Superior temporal gyrus (tissue), 1 donor: ENCODE measurements at regions not wholly inside any gene's neighbourhood (a gene's known extent, or its start where the extent isn't known, plus 50 kb on each side); places are given as distances from the start of the nearest gene placed in this dataset.

Experiments used
- DNase-seq: peaks from one replicate; pipeline ENCODE4 v3.0.0-alpha.2; 2016; ENCODE audit errors: extremely low spot score

- DNase-seq: no peak
These were observed 253.8 kb upstream of the DMD start for GRCh38 chrX:33465137-33465536.

GRCh38 chrX:33457102-33457501, 245.8 kb upstream of the DMD start:
- DNase-seq: no peak

- DNase-seq: no peak
These were observed 235.9 kb upstream of the DMD start for GRCh38 chrX:33447285-33447684.

- peak; percentile 79 for DNase-seq
These were observed 223.1 kb upstream of the DMD start for GRCh38 chrX:33434256-33435092.

- no peak for DNase-seq
These were observed 205.0 kb upstream of the DMD start for GRCh38 chrX:33416273-33416805.

- no peak for DNase-seq
These were observed 204.1 kb upstream of the DMD start for GRCh38 chrX:33415459-33415858.

GRCh38 chrX:33385546-33385945, 174.2 kb upstream of the DMD start:
- DNase-seq: peak; percentile 9

GRCh38 chrX:33379839-33380238, 168.5 kb upstream of the DMD start:
- DNase-seq: no peak

GRCh38 chrX:33357606-33358005, 146.3 kb upstream of the DMD start:
- DNase-seq: no peak

- DNase-seq: peak; percentile 37
These were observed 127.9 kb upstream of the DMD start for GRCh38 chrX:33339219-33339618.

GRCh38 chrX:33336783-33337182, 125.4 kb upstream of the DMD start:
- peak; percentile 66 for DNase-seq

GRCh38 chrX:33333271-33333670, 121.9 kb upstream of the DMD start:
- no peak for DNase-seq

GRCh38 chrX:33330798-33331197, 119.4 kb upstream of the DMD start:
- no peak for DNase-seq

GRCh38 chrX:33324099-33324498, 112.8 kb upstream of the DMD start:
- DNase-seq: no peak

GRCh38 chrX:33307911-33308354, 96.6 kb upstream of the DMD start:
- no peak for DNase-seq

- no peak for DNase-seq
These were observed 87.3 kb upstream of the DMD start for GRCh38 chrX:33298622-33299021.

GRCh38 chrX:33285550-33285949, 74.2 kb upstream of the DMD start:
- DNase-seq: no peak

- DNase-seq: no peak
These were observed 65.7 kb upstream of the DMD start for GRCh38 chrX:33277046-33277445.

GRCh38 chrX:33273535-33273934, 62.2 kb upstream of the DMD start:
- DNase-seq: no peak

GRCh38 chrX:33272986-33273385, 61.6 kb upstream of the DMD start:
- DNase-seq: no peak
